GM23248 (cell line): ENCODE measurements at regions not wholly inside any gene's neighbourhood (a gene's known extent, or its start where the extent isn't known, plus 50 kb on each side); places are given as distances from the start of the nearest gene placed in this dataset.

Source experiments
- EZH2 ChIP-seq: fragments of 200-600 bp; sonication (generic); IDR thresholded peaks from 2 replicates; pipeline ENCODE4 v1.6.1; 2018; ENCODE audit warnings: antibody characterized with exemption, mild to moderate bottlenecking; ENCODE audit not compliant: insufficient read depth, poor library complexity, severe bottlenecking
- EZH2phosphoT487 ChIP-seq: fragments of 200-600 bp; sonication (generic); IDR thresholded peaks from 2 replicates; pipeline ENCODE4 v1.6.1; 2018; ENCODE audit warnings: antibody characterized with exemption, moderate library complexity, mild to moderate bottlenecking, low read depth; ENCODE audit not compliant: insufficient read depth

- TF ChIP-seq EZH2phosphoT487 (no peak), EZH2 (no peak)
Observed at GRCh38 chr14:86999036-86999435, 993.9 kb downstream of the GALC start.
